Calu3 (cell line): ENCODE measurements at regions not wholly inside any gene's neighbourhood (a gene's known extent, or its start where the extent isn't known, plus 50 kb on each side); places are given as distances from the start of the nearest gene placed in this dataset.
"Not testable (repeated sequence)": the region's sequence is repeated elsewhere in the genome, so short reads cannot be mapped to it uniquely, and the experiment has no call there.

Experiments
- BruUV-seq: library from RNA; stranded (reverse); fragments of 400-500 nt; replicated peaks from 2 replicates; lab custom pipeline; 2021; lab: Mats Ljungman, UMichigan
- CTCF ChIA-PET: fragments of 300-600 bp; sonication (Branson Sonifier 250); formaldehyde crosslinking; loops from one replicate; lab custom pipeline; 2022; ENCODE audit warnings: antibody characterized with exemption; lab: Charles Lee
- DNase-seq: peaks from one replicate; pipeline ENCODE4 v3.0.0; 2022
- H3K27ac Mint-ChIP-seq: one replicate; pipeline ENCODE4 v1.8.0; 2022; ENCODE audit warnings: mixed read lengths; ENCODE audit not compliant: unreplicated experiment
- H3K27me3 Mint-ChIP-seq: one replicate; pipeline ENCODE4 v1.8.0; 2022; ENCODE audit warnings: mixed read lengths; ENCODE audit not compliant: unreplicated experiment
- H3K36me3 Mint-ChIP-seq: one replicate; pipeline ENCODE4 v1.8.0; 2022; ENCODE audit warnings: mild to moderate bottlenecking, moderate library complexity, mixed read lengths; ENCODE audit not compliant: insufficient read depth, unreplicated experiment
- H3K4me1 Mint-ChIP-seq: one replicate; pipeline ENCODE4 v1.8.0; 2022; ENCODE audit warnings: mild to moderate bottlenecking, low read depth, mixed read lengths; ENCODE audit not compliant: unreplicated experiment
- H3K4me3 Mint-ChIP-seq: one replicate; pipeline ENCODE4 v1.8.0; 2022; ENCODE audit warnings: mild to moderate bottlenecking, low read depth, moderate library complexity, mixed read lengths; ENCODE audit not compliant: unreplicated experiment
- H3K9me3 Mint-ChIP-seq: one replicate; pipeline ENCODE4 v1.8.0; 2022; ENCODE audit warnings: low read depth, mixed read lengths; ENCODE audit not compliant: unreplicated experiment
- intact Hi-C: fragments of 100-400 bp; cut with micrococcal nuclease; formaldehyde crosslinking; loops from one replicate; pipeline ENCODE4 v1.10.0; 2022; ENCODE audit not compliant: unreplicated experiment
- TF ChIP-seq, protein P1 (sequence below): fragments of 200-600 bp; IDR thresholded peaks from one replicate; pipeline ENCODE4 v1.8.0; 2022; ENCODE audit warnings: antibody characterized with exemption; ENCODE audit not compliant: unreplicated experiment

DNA sequence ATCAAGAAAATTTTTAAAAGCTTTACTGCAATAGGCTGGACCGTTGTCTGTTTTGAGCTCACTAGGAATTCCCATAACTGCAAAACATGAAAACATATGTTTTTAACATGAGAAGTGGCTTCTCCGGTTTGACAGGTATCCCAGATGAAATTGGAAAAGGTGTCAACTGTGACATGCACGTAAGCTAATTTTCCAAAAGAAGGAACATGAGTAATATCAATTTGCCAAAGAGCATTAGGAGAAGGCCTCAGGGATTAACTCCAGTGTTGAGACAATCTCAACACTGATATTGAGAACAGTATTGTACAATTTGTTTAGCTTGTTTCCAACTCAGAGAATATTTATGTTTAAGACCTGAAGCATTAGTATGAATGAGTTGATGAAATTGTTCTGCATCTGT lies 215.5 kb upstream of the KCNN2 start:
- H3K27ac Mint-ChIP-seq: no peak overlapping the region
- H3K9me3 Mint-ChIP-seq: peaks cover 21% of the 10 kb centered on the region
- no TSS peak for BruUV-seq
- intact Hi-C loops: no loop called here
- peaks cover 5% of the 10 kb centered on the region for H3K36me3 Mint-ChIP-seq
- H3K4me3 Mint-ChIP-seq: no peak overlapping the region
- no peaks in the 10 kb centered on the region for H3K27me3 Mint-ChIP-seq
- CTCF ChIA-PET: interaction anchor here (0.6 kb wide), 1 partner anchor 139 kb away, joined by 3 read pairs; no protein-coding TSS in a partner anchor
- peaks cover 29% of the 10 kb centered on the region for H3K4me1 Mint-ChIP-seq
- TF ChIP-seq, protein P1, sequence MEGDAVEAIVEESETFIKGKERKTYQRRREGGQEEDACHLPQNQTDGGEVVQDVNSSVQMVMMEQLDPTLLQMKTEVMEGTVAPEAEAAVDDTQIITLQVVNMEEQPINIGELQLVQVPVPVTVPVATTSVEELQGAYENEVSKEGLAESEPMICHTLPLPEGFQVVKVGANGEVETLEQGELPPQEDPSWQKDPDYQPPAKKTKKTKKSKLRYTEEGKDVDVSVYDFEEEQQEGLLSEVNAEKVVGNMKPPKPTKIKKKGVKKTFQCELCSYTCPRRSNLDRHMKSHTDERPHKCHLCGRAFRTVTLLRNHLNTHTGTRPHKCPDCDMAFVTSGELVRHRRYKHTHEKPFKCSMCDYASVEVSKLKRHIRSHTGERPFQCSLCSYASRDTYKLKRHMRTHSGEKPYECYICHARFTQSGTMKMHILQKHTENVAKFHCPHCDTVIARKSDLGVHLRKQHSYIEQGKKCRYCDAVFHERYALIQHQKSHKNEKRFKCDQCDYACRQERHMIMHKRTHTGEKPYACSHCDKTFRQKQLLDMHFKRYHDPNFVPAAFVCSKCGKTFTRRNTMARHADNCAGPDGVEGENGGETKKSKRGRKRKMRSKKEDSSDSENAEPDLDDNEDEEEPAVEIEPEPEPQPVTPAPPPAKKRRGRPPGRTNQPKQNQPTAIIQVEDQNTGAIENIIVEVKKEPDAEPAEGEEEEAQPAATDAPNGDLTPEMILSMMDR: no peak
- no peak for DNase-seq

DNA sequence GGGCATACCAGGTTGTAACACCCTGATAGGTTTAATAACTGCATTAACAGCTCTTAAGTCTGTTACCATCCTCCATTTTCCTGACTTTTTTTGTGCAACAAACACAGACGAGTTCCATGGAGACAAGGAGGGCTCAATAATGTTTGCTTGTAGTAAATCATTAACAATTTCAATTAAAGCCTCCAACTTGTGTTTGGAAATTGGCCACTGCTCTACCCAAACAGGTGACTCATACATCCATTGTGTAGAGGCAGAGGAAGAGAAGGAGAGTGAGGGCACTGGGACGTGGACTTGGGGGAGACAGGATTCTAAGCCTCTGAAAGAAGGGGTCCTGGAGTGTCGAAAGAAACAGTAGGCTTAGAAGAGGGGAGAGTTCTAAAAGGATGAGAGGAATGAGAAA lies 213.6 kb upstream of the KCNN2 start:
- Mint-ChIP-seq H3K36me3 (peaks cover 5% of the 10 kb centered on the region), H3K4me1 (peaks cover 37% of the 10 kb centered on the region), H3K9me3 (peaks cover 23% of the 10 kb centered on the region), H3K4me3 (peak overlapping the region; percentile 55), H3K27me3 (no peaks in the 10 kb centered on the region), H3K27ac (peak overlapping the region; percentile 94)
- BruUV-seq: no TSS peak
- CTCF ChIA-PET: interaction anchor here (0.6 to 1.3 kb wide), 3 partner anchors 18 to 724 kb away, joined by 3 to 4 read pairs (median 3); no protein-coding TSS in a partner anchor
- peak; percentile 60 for DNase-seq
- TF ChIP-seq, protein P1: no peak
- intact Hi-C loops: loop anchor here (1.0 kb wide), 1 partner anchor 30 kb away; no protein-coding TSS in a partner anchor

DNA sequence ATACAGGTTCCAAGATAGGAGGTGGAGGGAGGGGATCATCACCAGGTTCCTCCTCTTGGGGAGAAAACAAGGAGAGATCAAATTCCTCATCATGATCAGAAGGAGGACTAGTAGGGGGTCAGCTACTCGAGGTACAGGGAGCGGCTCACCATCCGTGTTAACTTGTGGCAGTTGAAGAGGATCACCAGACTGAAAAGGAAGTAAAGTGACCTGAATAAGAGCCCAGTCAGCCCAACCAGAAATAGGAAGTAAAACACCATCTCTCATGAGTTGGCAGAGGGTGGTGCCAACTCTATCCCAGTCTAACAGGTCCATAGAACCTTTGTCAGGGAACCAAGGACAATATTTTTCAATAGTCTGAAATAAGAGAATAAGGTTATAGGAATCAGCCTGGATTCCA lies 213.1 kb upstream of the KCNN2 start:
- H3K27me3 Mint-ChIP-seq, H3K36me3 Mint-ChIP-seq, BruUV-seq: not testable (repeated sequence)
- CTCF ChIA-PET: interaction anchor here (1.0 to 1.3 kb wide), 2 partner anchors 18 to 342 kb away, joined by 3 to 4 read pairs; no protein-coding TSS in a partner anchor
- intact Hi-C loops: loop anchor here (1.0 kb wide), 1 partner anchor 30 kb away; no protein-coding TSS in a partner anchor
- peaks cover 37% of the 10 kb centered on the region for H3K4me1 Mint-ChIP-seq
- H3K9me3 Mint-ChIP-seq: peaks cover 23% of the 10 kb centered on the region
- H3K4me3 Mint-ChIP-seq: peak overlapping the region; percentile 55
- H3K27ac Mint-ChIP-seq: peak overlapping the region; percentile 94
- peak; percentile 21 for DNase-seq

DNA sequence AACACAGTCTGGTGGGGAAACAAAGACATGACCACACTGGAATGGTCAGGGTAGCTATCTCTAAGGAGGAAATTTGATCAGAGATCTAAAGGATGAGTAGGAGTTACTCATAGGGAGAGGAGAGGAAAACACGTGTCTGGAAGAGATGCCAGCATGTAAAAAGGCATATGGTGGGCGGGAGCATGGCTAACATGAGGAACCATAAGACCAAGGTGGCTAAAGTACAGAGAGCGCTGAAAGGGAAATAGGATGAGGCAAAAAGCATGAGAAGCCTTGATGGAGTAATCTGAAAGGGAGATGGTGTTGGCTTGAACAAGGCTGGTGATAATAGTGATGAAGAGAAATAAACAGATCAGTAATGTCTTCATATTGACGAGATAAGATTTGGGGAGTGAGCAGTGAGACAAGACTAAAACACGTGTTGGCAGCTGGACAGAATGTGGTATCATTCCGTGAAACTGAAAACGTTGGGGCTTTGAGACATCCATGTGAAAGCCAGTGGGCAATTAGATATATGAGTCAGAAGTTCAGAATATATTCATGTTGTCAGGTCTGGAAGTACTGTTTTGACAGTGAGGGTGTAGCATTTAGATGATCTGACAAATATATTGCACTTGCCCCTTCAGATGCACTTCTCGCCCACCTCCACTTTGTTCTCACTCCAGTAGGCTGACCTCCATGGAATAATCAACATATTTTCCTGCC lies 209.1 kb upstream of the KCNN2 start:
- H3K36me3 Mint-ChIP-seq: peaks cover 5% of the 10 kb centered on the region
- DNase-seq: no peak
- no peak overlapping the region for H3K27ac Mint-ChIP-seq
- H3K9me3 Mint-ChIP-seq: peaks cover 28% of the 10 kb centered on the region
- no TSS peak for BruUV-seq
- TF ChIP-seq, protein P1: no peak
- CTCF ChIA-PET: no interaction called here
- intact Hi-C loops: no loop called here
- H3K4me1 Mint-ChIP-seq: peaks cover 25% of the 10 kb centered on the region
- no peak overlapping the region for H3K4me3 Mint-ChIP-seq
- no peaks in the 10 kb centered on the region for H3K27me3 Mint-ChIP-seq

DNA sequence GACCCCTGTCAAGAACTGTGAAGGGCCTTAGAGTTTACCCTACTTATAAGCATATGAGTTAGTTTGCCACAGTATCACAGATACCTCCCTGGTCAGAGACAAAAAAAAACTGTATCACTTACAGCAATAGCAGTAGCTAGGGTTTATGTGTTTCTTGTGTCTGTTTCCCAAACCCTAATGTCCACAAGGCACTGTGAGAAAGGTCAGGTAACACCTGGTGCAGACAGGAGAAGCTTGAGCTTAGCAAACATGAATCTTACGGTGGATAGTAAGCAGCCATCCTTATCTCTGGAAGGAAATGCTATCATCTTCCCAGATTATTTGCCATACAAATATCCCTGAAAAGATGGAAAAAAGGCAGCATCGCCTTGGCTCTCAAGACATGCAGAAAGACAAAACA lies 208.5 kb upstream of the KCNN2 start:
- Mint-ChIP-seq H3K36me3 (peaks cover 2% of the 10 kb centered on the region), H3K4me3 (no peak overlapping the region), H3K9me3 (peaks cover 26% of the 10 kb centered on the region), H3K27me3 (no peaks in the 10 kb centered on the region), H3K4me1 (peaks cover 19% of the 10 kb centered on the region), H3K27ac (no peak overlapping the region)
- no peak for DNase-seq
- intact Hi-C loops: no loop called here
- BruUV-seq: no TSS peak
- CTCF ChIA-PET: no interaction called here
- TF ChIP-seq, protein P1: no peak
